ENCODE measurements at regions not wholly inside any gene's neighbourhood (a gene's known extent, or its start where the extent isn't known, plus 50 kb on each side); places are given as distances from the start of the nearest gene placed in this dataset.
A peak's percentile ranks its signal among the peaks of the same experiment; 100 is the strongest.

DNA sequence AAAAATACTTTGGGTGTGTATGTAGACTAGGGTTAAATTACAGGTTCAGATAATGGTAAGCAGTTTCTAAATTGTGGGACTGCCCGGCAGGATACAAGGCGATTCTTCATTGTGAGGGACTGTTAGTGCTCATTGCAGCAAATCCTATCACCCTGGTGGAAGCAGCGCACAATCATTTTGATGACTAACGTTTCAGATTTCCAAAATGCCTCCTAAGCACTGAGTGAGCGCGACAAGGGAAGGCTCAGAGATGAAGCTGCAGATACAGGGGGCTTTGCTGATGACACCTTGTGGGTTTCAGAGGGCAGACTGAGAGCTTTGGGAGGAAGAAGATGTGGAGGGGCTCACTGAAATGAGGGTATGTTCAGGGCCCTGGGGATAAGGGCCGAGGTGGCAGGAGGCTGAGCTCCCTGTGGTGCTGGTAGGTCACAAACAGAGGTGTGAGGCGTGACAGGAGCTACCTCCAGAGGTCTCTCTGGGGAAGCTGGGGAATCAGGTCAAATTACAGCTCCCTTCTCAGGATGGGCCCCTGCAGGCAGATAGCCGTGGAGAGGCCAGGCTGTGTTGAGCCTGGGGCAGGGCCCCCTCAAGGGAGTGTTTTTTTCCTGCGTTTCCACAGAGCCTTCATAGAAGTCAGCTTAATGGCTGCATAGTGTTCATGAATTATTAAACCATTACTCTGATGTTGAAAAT, 84.5 kb upstream of the FYN start:
- H3K27ac Mint-ChIP-seq (ENCODE audit: unreplicated experiment): no peak overlapping the region
- no peaks in the 10 kb centered on the region for H3K9me3 Mint-ChIP-seq (ENCODE audit: unreplicated experiment)
- no peak overlapping the region for H3K4me3 Mint-ChIP-seq (ENCODE audit: unreplicated experiment)
- TF ChIP-seq CTCF (IDR thresholded peaks at IDR 0.05): no peak
- DNase-seq (ENCODE audit: extremely low spot score, unreplicated experiment): no peak
- H3K36me3 Mint-ChIP-seq (ENCODE audit: unreplicated experiment): no peaks in the 10 kb centered on the region
- H3K27me3 Mint-ChIP-seq (ENCODE audit: unreplicated experiment): no peaks in the 10 kb centered on the region
- H3K4me1 Mint-ChIP-seq (ENCODE audit: unreplicated experiment): peaks cover 11% of the 10 kb centered on the region

DNA sequence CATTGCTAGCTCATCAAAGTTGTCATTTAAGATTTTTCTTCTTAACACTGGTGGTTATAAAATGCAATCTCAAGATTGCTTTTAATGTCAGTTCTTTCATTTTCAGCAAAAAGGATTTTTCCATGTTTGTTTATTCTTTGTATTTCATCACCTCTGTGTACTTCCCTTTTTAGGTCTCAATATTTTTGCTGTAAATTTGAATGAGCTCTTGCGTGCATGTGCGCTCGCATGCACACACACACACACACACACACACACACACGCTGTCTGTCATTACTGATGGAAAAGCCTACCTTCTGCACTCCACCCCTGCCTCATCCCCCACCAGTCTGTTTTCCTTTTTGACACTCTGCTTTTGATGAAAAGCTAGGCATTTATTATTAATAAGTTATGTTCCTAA, 85.3 kb upstream of the FYN start:
- H3K27ac Mint-ChIP-seq (ENCODE audit: unreplicated experiment): no peak overlapping the region
- no peaks in the 10 kb centered on the region for H3K36me3 Mint-ChIP-seq (ENCODE audit: unreplicated experiment)
- no peaks in the 10 kb centered on the region for H3K27me3 Mint-ChIP-seq (ENCODE audit: unreplicated experiment)
- TF ChIP-seq CTCF (IDR thresholded peaks at IDR 0.05): no peak
- H3K4me1 Mint-ChIP-seq (ENCODE audit: unreplicated experiment): peaks cover 9% of the 10 kb centered on the region
- H3K4me3 Mint-ChIP-seq (ENCODE audit: unreplicated experiment): no peak overlapping the region
- no peaks in the 10 kb centered on the region for H3K9me3 Mint-ChIP-seq (ENCODE audit: unreplicated experiment)
- DNase-seq (ENCODE audit: extremely low spot score, unreplicated experiment): no peak

- Mint-ChIP-seq H3K36me3 (ENCODE audit: unreplicated experiment) (no peaks in the 10 kb centered on the region), H3K27ac (ENCODE audit: unreplicated experiment) (no peak overlapping the region)
These were observed 86.5 kb upstream of the FYN start for GRCh38 chr6:111959766-111960165.

DNA sequence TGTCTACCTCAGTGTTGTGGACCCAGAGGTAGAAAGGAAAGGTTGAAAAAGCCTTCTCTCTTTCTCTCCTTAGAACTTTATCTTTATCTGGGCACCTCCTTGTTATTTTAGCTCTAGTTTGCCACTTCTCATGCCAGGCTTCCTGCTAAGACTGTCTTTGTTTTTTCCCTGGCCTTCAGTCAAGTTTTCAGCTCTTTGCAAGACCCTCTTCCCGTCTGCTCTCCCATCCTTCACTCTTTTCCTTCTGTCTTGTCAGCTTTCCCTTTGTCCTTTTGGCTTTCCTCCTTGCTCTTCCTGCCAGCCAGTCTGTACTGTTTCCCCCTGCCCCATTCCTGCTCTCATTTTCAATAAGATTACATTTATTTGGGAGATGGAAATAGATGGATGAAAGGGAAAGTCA, 86.8 kb upstream of the CCN6 start:
- no peak for DNase-seq (ENCODE audit: extremely low spot score, unreplicated experiment)
- no peak for TF ChIP-seq CTCF (IDR thresholded peaks at IDR 0.05)
- no peaks in the 10 kb centered on the region for H3K27me3 Mint-ChIP-seq (ENCODE audit: unreplicated experiment)
- H3K9me3 Mint-ChIP-seq (ENCODE audit: unreplicated experiment): no peaks in the 10 kb centered on the region
- no peak overlapping the region for H3K27ac Mint-ChIP-seq (ENCODE audit: unreplicated experiment)
- H3K36me3 Mint-ChIP-seq (ENCODE audit: unreplicated experiment): no peaks in the 10 kb centered on the region
- no peak overlapping the region for H3K4me3 Mint-ChIP-seq (ENCODE audit: unreplicated experiment)
- H3K4me1 Mint-ChIP-seq (ENCODE audit: unreplicated experiment): peaks cover 7% of the 10 kb centered on the region

More at GRCh38 chr6:111959766-111960165, 86.5 kb upstream of the FYN start:
- Mint-ChIP-seq H3K9me3 (ENCODE audit: unreplicated experiment) (no peaks in the 10 kb centered on the region), H3K4me1 (ENCODE audit: unreplicated experiment) (peaks cover 9% of the 10 kb centered on the region), H3K4me3 (ENCODE audit: unreplicated experiment) (no peak overlapping the region), H3K27me3 (ENCODE audit: unreplicated experiment) (no peaks in the 10 kb centered on the region)
- no peak for TF ChIP-seq CTCF (IDR thresholded peaks at IDR 0.05)
- DNase-seq (ENCODE audit: extremely low spot score, unreplicated experiment): peak; percentile 40

DNA sequence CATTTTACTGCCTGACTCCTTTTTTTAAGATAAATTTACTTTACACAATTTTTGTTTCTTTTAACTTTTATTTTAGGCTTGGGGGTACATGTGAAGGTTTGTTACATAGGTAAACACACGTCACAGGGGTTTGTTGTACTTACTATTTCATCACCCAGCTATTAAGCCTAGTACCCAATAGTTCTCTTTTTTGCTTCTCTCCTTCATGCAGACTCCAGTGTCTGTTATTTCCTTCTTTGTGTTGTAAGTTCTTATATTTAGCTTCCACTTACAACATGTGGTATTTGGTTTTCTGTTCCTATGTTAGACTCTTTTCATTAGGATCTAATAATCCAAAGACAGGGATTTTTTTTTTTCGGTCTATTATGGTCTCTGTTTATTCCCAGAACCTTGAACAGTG, 83.5 kb upstream of the CCN6 start:
- H3K4me1 Mint-ChIP-seq (ENCODE audit: unreplicated experiment): peaks cover 21% of the 10 kb centered on the region

More for the DNA sequence above, 83.5 kb upstream of the CCN6 start:
- Mint-ChIP-seq H3K36me3 (ENCODE audit: unreplicated experiment) (no peaks in the 10 kb centered on the region), H3K4me3 (ENCODE audit: unreplicated experiment) (no peak overlapping the region), H3K27me3 (ENCODE audit: unreplicated experiment) (no peaks in the 10 kb centered on the region), H3K9me3 (ENCODE audit: unreplicated experiment) (no peaks in the 10 kb centered on the region), H3K27ac (ENCODE audit: unreplicated experiment) (no peak overlapping the region)
- DNase-seq (ENCODE audit: extremely low spot score, unreplicated experiment): no peak
- no peak for TF ChIP-seq CTCF (IDR thresholded peaks at IDR 0.05)
